Right lobe of liver (tissue), 6 donors: ENCODE measurements at regions not wholly inside any gene's neighbourhood (a gene's known extent, or its start where the extent isn't known, plus 50 kb on each side); places are given as distances from the start of the nearest gene placed in this dataset.

ENCODE experiments used
- ATAC-seq, 4 donors: fragments of 200-7000 bp; cut with Tn5 transposase; one replicate each; pipeline ENCODE4 v1.9.1; 2020; ENCODE audit warnings: mild to moderate bottlenecking in 4 of 4, moderate library complexity in 4 of 4
- DNase-seq, 3 donors: peaks; one replicate each; pipeline ENCODE4 v3.0.0-alpha.2; 2020
- H3K27ac ChIP-seq, 3 donors: fragments of 200-600 bp; one replicate each; pipeline ENCODE4 v1.8.0; 2022
- H3K27me3 ChIP-seq, 2 donors: fragments of 200-600 bp; one replicate each; pipeline ENCODE4 v1.8.0; 2022
- H3K36me3 ChIP-seq, 4 donors: fragments of 200-600 bp; sonication (generic) in 1 of 4; one replicate each; pipeline versions ENCODE4 v1.5.1 to v1.8.0; 2017 to 2022; ENCODE audit warnings: control low read depth in 1 of 4
- H3K4me1 ChIP-seq, 4 donors: fragments of 200-600 bp; sonication (generic) in 1 of 4; one replicate each; pipeline versions ENCODE4 v1.5.1 to v1.8.0; 2017 to 2022; ENCODE audit warnings: control low read depth in 1 of 4
- H3K4me3 ChIP-seq, 3 donors: fragments of 200-600 bp; one replicate each; pipeline ENCODE4 v1.8.0; 2022
- H3K9me3 ChIP-seq, 4 donors: fragments of 200-600 bp; sonication (generic) in 1 of 4; one replicate each; pipeline versions ENCODE4 v1.5.1 to v1.8.0; 2017 to 2022; ENCODE audit warnings: control low read depth in 1 of 4
- POLR2A ChIP-seq: fragments of 450-650 bp; IDR thresholded peaks from one replicate; pipeline ENCODE4 v1.6.1; 2017; ENCODE audit warnings: antibody characterized with exemption, mild to moderate bottlenecking
- WGBS: methylation state at CpG from one replicate; pipeline ENCODE4 v1.1.6; 2018; ENCODE audit warnings: low coverage, low lambda C conversion rate; ENCODE audit not compliant: insufficient coverage; ENCODE audit errors: missing lambda C conversion rate; 5-methylcytosine and 5-hydroxymethylcytosine counted together
- intact Hi-C, 2 donors: fragments of 100-400 bp; cut with DNase I; formaldehyde crosslinking; loops; one replicate each; pipeline versions ENCODE4 v1.11.2 to v1.14.1; 2022
- TF ChIP-seq, protein P1 (sequence below), 4 donors: fragments of 200-600 bp in 3 of 4; fragments of 450-650 bp in 1 of 4; IDR thresholded peaks; one replicate each; pipeline versions ENCODE4 v1.5.1 to v1.8.0; 2016 to 2022; ENCODE audit warnings: antibody characterized with exemption in 4 of 4, mild to moderate bottlenecking in 2 of 4
- donor health status: DM: no; HTN: yes; CAD: no.
- donor health status: DM: no; HTN: no; CAD: no.
- donor health status: DM: no; HTN: no; CAD: no.
- donor health status: DM: no; HTN: yes; CAD: no.
- donor health status: DM: no; HTN: yes; CAD: no.

GRCh38 chr11:42345933-42346332 is 886.5 kb upstream of the LRRC4C start:
- no peak overlapping the region for H3K27ac ChIP-seq
- DNase-seq: no peak
- no peak for ATAC-seq
- no peaks in the 10 kb centered on the region for H3K4me1 ChIP-seq
- H3K27me3 ChIP-seq: no peaks in the 10 kb centered on the region
- no peak overlapping the region for H3K4me3 ChIP-seq
- no peaks in the 10 kb centered on the region for H3K9me3 ChIP-seq
- intact Hi-C loops: no loop called here
- H3K36me3 ChIP-seq: no peaks in the 10 kb centered on the region
- TF ChIP-seq POLR2A: no peak
- TF ChIP-seq, protein P1, sequence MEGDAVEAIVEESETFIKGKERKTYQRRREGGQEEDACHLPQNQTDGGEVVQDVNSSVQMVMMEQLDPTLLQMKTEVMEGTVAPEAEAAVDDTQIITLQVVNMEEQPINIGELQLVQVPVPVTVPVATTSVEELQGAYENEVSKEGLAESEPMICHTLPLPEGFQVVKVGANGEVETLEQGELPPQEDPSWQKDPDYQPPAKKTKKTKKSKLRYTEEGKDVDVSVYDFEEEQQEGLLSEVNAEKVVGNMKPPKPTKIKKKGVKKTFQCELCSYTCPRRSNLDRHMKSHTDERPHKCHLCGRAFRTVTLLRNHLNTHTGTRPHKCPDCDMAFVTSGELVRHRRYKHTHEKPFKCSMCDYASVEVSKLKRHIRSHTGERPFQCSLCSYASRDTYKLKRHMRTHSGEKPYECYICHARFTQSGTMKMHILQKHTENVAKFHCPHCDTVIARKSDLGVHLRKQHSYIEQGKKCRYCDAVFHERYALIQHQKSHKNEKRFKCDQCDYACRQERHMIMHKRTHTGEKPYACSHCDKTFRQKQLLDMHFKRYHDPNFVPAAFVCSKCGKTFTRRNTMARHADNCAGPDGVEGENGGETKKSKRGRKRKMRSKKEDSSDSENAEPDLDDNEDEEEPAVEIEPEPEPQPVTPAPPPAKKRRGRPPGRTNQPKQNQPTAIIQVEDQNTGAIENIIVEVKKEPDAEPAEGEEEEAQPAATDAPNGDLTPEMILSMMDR (IDR thresholded peaks at IDR 0.05): no peak

DNA sequence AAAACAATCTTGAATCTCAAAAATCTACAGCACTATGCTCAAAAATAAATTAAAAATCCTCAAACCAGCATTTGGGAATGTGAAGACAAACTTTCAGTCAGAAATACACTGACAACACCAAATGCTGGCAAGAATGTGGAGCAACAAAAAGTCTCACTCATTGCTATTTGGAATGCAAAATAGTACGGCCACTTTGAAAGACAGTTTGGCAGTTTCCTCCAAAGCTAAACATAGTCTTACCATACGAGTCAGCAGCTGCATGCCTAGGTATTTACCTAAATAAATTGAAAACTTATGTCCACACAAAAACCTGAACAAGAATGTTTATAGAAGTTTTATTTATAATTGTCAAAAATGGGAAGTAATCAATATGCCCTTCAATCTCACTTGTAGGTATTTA is 904.2 kb upstream of the LRRC4C start:
- intact Hi-C loops: no loop called here
- Histone ChIP-seq H3K9me3 (no peaks in the 10 kb centered on the region), H3K27ac (no peak overlapping the region), H3K4me3 (no peak overlapping the region), H3K4me1 (no peaks in the 10 kb centered on the region), H3K27me3 (no peaks in the 10 kb centered on the region), H3K36me3 (no peaks in the 10 kb centered on the region)
- no peak for ATAC-seq
- 23% methylated on average over 2 of the region's 2 CpGs for WGBS
- no peak for DNase-seq
- no peak for TF ChIP-seq POLR2A
- TF ChIP-seq, protein P1 (IDR thresholded peaks at IDR 0.05): no peak

GRCh38 chr11:42390116-42390515 is 921.7 kb upstream of the API5 start:
- TF ChIP-seq, protein P1 (IDR thresholded peaks at IDR 0.05): no peak
- no peak for TF ChIP-seq POLR2A
- H3K9me3 ChIP-seq: no peaks in the 10 kb centered on the region
- no peaks in the 10 kb centered on the region for H3K27me3 ChIP-seq
- no peaks in the 10 kb centered on the region for H3K4me1 ChIP-seq
- intact Hi-C loops: no loop called here
- H3K27ac ChIP-seq: no peak overlapping the region
- ATAC-seq (no peak), DNase-seq (no peak)
- no peak overlapping the region for H3K4me3 ChIP-seq
- no peaks in the 10 kb centered on the region for H3K36me3 ChIP-seq

GRCh38 chr11:42397483-42397882 is 914.3 kb upstream of the API5 start:
- H3K27ac ChIP-seq: no peak overlapping the region
- H3K4me3 ChIP-seq: no peak overlapping the region
- no peak for TF ChIP-seq POLR2A
- TF ChIP-seq, protein P1 (IDR thresholded peaks at IDR 0.05): no peak
- H3K36me3 ChIP-seq: no peaks in the 10 kb centered on the region
- ATAC-seq (no peak), DNase-seq (no peak)
- intact Hi-C loops: no loop called here
- H3K27me3 ChIP-seq: no peaks in the 10 kb centered on the region
- no peaks in the 10 kb centered on the region for H3K9me3 ChIP-seq
- no peaks in the 10 kb centered on the region for H3K4me1 ChIP-seq

DNA sequence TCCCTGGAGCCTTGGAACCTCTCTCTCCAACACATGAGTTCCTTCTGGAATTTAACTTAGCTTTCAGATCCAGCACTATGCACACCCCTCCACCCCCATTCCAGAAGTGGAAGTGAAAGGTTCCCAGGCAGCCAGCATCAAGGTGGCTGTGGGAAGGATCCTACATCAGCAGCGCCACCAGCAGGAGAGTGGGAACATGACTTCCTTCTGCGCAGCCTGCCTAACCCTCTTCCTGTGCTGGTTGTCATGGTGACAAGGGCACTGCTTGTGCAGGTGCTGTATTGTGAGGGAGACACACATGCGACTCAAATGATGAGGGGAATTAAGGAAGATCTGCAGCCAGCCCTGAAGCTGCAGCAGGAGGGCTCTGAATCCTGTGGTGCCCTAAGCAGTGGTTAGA is 904.5 kb upstream of the API5 start:
- H3K27me3 ChIP-seq: no peaks in the 10 kb centered on the region
- TF ChIP-seq POLR2A: no peak
- TF ChIP-seq, protein P1 (IDR thresholded peaks at IDR 0.05): no peak
- ATAC-seq (no peak), DNase-seq (no peak)
- no peak overlapping the region for H3K27ac ChIP-seq
- no peaks in the 10 kb centered on the region for H3K36me3 ChIP-seq
- intact Hi-C loops: no loop called here
- H3K4me3 ChIP-seq: no peak overlapping the region
- WGBS: 0% methylated on average over 3 of the region's 3 CpGs
- no peaks in the 10 kb centered on the region for H3K4me1 ChIP-seq
- no peaks in the 10 kb centered on the region for H3K9me3 ChIP-seq
